ENCODE measurements at regions not wholly inside any gene's neighbourhood (a gene's known extent, or its start where the extent isn't known, plus 50 kb on each side); places are given as distances from the start of the nearest gene placed in this dataset.

DNA sequence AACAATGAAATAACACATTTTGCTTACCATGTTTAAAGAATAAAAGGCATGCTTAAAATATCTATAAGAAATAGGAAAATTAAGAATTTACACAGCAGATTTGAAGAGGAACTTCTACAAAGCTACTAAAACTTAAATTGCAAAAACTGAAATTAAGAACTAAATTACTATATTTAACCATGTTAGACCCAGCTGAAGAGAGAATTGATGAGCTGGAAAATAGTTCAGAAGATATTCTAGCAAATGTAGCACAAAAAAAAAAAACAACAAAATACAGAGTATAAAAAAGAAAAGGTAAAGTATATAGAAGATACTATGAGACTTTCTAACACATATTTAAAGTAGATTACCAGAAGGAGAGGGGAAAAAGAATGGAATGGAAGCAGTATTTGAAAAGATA, 82.8 kb upstream of the ST6GALNAC5 start:
- TF ChIP-seq ZFP1 (CRISPR knock-in tag; IDR thresholded peaks at IDR 0.05) (no peak), EZH2 (conservative IDR thresholded peaks at IDR 0.05; ENCODE audit: low read depth, low read length) (no peak), NR2C2 (CRISPR knock-in tag; IDR thresholded peaks at IDR 0.05; ENCODE audit: borderline replicate concordance) (no peak), DNMT3B (CRISPR knock-in tag; conservative IDR thresholded peaks at IDR 0.05) (no peak)
- TF ChIP-seq, protein P1, sequence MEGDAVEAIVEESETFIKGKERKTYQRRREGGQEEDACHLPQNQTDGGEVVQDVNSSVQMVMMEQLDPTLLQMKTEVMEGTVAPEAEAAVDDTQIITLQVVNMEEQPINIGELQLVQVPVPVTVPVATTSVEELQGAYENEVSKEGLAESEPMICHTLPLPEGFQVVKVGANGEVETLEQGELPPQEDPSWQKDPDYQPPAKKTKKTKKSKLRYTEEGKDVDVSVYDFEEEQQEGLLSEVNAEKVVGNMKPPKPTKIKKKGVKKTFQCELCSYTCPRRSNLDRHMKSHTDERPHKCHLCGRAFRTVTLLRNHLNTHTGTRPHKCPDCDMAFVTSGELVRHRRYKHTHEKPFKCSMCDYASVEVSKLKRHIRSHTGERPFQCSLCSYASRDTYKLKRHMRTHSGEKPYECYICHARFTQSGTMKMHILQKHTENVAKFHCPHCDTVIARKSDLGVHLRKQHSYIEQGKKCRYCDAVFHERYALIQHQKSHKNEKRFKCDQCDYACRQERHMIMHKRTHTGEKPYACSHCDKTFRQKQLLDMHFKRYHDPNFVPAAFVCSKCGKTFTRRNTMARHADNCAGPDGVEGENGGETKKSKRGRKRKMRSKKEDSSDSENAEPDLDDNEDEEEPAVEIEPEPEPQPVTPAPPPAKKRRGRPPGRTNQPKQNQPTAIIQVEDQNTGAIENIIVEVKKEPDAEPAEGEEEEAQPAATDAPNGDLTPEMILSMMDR (CRISPR knock-in tag; IDR thresholded peaks at IDR 0.05) = no peak

All from HepG2 (cell line).